ENCODE measurements at regions not wholly inside any gene's neighbourhood (a gene's known extent, or its start where the extent isn't known, plus 50 kb on each side); places are given as distances from the start of the nearest gene placed in this dataset.
"Not testable (repeated sequence)": the region's sequence is repeated elsewhere in the genome, so short reads cannot be mapped to it uniquely, and the experiment has no call there.

DNA sequence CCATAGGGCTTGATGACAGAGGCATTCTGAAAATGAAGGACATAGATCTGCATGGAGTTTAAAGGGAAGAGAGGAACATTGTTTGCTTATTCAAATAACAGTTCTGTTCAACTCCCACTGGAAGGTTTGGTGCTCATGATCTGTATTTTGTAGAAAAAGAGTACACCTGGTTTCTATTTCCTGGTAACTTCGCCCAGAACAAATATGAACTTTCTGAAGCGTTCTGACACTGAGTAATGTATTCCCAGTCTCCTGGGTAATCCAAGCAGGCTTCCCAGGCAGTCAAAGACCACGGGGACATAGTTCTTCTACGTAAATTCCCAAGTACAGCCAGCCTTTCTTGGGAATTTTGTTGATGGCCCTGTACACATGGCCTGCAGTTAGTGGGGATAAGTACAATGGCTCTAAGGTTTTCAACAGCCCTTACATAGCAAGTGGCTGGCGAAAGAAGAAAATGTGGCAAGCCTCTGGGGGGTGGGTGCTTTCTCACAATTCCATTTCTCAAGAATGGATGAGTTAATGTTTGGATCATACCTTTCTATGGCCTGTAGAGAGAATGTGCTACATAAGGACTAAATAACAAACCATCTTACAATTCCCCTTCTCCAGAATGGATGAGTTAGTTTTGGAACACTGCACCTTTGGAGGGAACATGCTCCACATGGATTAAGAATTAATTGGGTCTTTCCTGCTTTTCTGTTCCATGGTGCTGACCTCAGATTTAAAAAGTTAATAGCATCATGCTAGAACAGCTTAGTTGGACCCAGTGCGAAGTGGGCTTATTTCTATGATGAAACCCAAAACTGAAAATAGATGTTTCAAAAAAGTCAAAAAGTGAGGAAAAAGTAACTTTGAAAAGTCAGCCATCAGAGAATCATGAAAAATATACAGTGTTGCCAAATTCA, 52.7 kb downstream of the COL6A6 start:
- Mint-ChIP-seq H3K27me3 (peaks cover 18% of the 10 kb centered on the region), H3K4me3 (no peak overlapping the region), H3K27ac (no peak overlapping the region), H3K9me3 (no peaks in the 10 kb centered on the region), H3K4me1 (no peaks in the 10 kb centered on the region), H3K36me3 (ENCODE audit: low read depth) (no peaks in the 10 kb centered on the region)
- ChIA-PET POLR2A (no interaction called here), CTCF (no interaction called here)
- DNase-seq, result no peak

DNA sequence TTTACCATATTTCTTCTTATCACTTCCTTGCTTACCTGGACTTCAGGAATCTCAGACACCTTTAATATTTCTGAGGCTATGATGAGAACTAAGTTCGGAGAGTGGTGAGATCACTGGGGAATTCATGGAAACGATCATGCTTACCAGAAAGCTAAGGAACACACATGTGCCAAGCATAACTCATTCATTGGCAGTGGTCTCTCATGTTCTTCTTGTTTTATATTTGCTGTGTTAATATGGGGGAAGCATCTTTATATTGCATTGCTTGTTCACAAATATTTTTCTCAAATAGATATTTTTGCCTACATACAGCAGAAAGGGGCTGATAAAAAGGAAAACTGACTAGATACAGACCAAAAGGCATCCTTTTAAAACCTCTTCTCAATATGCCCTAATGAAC, 55.8 kb downstream of the COL6A6 start:
- Mint-ChIP-seq H3K9me3 (no peaks in the 10 kb centered on the region), H3K4me3 (no peak overlapping the region), H3K27ac (no peak overlapping the region), H3K27me3 (peaks cover 19% of the 10 kb centered on the region), H3K4me1 (no peaks in the 10 kb centered on the region), H3K36me3 (ENCODE audit: low read depth) (no peaks in the 10 kb centered on the region)
- ChIA-PET POLR2A (no interaction called here), CTCF (no interaction called here)
- DNase-seq, result no peak

DNA sequence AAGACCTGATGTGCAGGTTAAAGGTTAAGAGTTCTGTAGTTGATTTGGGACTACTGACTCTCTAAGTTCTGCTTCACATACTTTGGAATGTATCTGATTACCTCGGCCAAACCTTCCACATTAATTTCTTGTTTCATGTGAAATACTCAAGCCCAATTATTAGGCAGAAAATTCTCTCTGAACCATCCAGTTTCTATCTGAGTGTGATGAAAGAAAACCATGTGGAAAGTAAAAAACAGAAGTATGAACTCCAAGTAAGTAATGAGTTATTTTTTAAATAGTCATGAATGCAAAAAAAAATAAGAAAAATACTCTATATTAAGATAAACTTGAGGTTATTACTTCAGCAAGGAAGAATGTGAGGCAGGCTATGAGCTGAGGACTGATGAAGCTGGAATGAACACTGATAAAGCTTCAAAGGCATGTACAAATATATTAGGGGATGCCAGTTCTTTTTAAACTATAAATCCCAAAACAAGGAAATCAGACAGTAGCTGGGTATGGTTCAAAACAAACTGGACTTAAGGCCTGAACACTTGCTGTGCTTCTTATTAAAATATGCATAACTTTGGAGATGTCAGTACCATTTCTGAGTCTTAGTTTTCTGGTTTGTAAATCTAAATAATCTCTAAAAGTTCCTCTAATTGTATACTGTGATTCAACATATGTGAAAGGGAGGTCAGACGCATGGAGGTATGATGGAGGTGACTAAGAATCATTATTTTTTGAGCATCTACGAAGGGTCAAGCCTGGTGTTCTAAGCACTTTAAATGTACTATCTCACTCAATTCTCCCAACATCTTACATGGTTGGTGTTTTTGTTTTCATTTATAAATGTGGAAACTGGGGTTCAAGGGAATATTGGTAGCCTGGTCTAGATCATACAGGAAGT, 59.6 kb downstream of the COL6A6 start:
- no peak overlapping the region for H3K27ac Mint-ChIP-seq
- H3K36me3 Mint-ChIP-seq (ENCODE audit: low read depth), result no peaks in the 10 kb centered on the region
- CTCF ChIA-PET, result no interaction called here
- H3K27me3 Mint-ChIP-seq, result peaks cover 32% of the 10 kb centered on the region
- H3K4me1 Mint-ChIP-seq, result no peaks in the 10 kb centered on the region
- POLR2A ChIA-PET, result no interaction called here
- no peaks in the 10 kb centered on the region for H3K9me3 Mint-ChIP-seq
- no peak for DNase-seq
- no peak overlapping the region for H3K4me3 Mint-ChIP-seq

DNA sequence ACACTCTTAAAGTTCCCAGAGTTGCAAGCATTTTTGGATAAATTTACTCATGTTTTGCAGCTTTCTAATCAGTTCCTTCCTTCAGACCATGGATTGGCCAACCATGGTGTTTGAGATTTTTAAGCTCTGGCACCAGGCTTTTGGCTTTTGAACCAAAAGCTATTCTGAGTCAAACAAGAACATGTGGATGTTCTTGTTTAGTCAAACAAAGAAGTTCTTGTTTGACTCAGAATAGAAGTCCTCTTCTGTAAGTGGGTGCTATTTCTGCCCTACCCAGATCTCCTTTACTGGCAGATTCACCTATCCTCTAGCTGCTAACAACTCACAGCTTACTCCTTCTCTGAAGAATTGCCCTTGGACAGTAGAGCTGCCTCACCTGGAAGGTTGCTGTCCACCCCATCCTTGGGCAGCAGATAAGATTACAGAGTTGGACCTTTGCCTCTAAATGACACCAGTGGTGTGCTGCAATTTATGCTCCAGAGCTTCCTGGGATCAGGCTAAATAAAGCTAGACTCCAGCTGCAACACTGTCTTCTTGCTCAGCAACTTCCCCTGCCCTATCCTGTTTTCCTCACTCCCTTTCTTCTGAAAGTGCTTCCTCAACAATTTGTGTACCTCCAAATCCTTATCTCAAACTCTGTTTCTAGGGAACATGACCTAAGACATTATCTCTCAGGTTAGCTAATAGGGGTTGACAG, 65.6 kb downstream of the COL6A6 start:
- CTCF ChIA-PET, result no interaction called here
- Mint-ChIP-seq H3K4me1 (no peaks in the 10 kb centered on the region), H3K4me3 (no peak overlapping the region)

DNA sequence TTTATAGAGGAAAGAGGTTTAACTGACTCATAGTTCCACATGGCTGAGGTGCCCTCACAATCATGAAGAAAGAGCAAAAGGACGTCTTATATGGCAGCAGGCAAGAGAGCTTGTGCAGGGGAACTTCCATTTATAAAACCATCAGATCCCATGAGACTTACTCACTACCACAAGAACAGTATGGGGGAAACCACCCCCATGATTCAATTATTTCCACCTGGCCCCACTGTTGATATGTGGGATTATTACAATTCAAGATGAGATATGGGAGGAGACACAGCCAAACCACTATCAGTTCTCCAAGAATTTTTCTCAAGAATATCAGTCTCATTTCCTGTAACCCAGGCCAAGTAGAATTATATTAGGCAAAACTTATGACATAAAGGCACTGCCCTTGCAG, 77.8 kb downstream of the COL6A6 start:
- H3K4me1 Mint-ChIP-seq; POLR2A ChIA-PET; DNase-seq; CTCF ChIA-PET; H3K27me3 Mint-ChIP-seq; H3K4me3 Mint-ChIP-seq; H3K9me3 Mint-ChIP-seq; H3K27ac Mint-ChIP-seq; H3K36me3 Mint-ChIP-seq (ENCODE audit: low read depth): not testable (repeated sequence)

More for the DNA sequence above, 65.6 kb downstream of the COL6A6 start:
- Mint-ChIP-seq H3K9me3 (no peaks in the 10 kb centered on the region), H3K27me3 (peaks cover 49% of the 10 kb centered on the region), H3K27ac (no peak overlapping the region), H3K36me3 (ENCODE audit: low read depth) (no peaks in the 10 kb centered on the region)
- no peak for DNase-seq
- POLR2A ChIA-PET, result no interaction called here

DNA sequence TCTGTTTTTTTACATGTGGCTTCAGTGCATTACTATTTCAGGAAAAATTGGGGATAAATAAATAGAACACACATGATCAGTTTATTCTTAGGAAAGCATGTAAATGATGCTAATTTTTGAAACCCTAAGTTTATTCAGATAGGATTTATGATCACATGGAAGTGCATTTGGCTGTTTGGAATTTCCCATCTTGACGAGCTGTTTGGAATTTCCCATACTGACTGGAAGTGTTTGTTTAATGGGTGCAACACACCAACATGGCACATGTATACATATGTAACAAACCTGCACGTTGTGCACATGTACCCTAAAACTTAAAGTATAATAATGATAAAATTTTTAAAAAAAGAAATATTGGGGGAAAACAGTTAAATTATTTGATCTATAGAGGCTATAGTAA, 79.5 kb downstream of the COL6A6 start:
- no peak for DNase-seq
- Mint-ChIP-seq H3K9me3 (no peaks in the 10 kb centered on the region), H3K36me3 (ENCODE audit: low read depth) (no peaks in the 10 kb centered on the region), H3K27me3 (peaks cover 6% of the 10 kb centered on the region), H3K4me1 (no peaks in the 10 kb centered on the region), H3K4me3 (no peak overlapping the region), H3K27ac (no peak overlapping the region)
- ChIA-PET POLR2A (no interaction called here), CTCF (no interaction called here)

DNA sequence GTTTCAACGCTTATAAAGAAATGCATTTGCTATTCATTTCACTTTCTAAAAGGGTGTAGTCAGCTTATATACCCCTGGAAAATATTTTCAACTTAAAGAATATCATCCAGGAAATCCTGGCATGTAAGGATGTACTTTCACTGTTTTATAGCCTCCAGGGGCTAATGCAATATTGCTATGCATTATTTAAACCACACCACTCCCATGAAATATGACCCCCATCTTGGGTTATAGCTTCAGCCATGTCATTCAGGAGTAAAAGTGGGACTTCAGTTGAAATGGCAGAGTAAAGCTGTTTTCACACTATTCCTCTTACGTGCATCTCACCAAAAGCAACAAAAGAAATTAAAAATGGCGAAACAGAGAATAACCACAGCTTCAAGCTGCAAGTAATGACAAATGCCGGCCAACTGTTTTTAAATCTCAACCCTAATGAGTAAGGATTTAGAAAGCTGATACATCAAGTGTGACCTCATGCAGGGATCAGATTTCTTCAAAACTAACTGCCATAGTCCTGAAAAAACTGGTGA, 84.5 kb downstream of the COL6A6 start:
- no peaks in the 10 kb centered on the region for H3K36me3 Mint-ChIP-seq (ENCODE audit: low read depth)
- peaks cover 2% of the 10 kb centered on the region for H3K9me3 Mint-ChIP-seq
- ChIA-PET POLR2A (no interaction called here), CTCF (no interaction called here)
- no peak for DNase-seq
- no peaks in the 10 kb centered on the region for H3K4me1 Mint-ChIP-seq
- no peak overlapping the region for H3K4me3 Mint-ChIP-seq
- H3K27me3 Mint-ChIP-seq, result no peaks in the 10 kb centered on the region
- no peak overlapping the region for H3K27ac Mint-ChIP-seq

DNA sequence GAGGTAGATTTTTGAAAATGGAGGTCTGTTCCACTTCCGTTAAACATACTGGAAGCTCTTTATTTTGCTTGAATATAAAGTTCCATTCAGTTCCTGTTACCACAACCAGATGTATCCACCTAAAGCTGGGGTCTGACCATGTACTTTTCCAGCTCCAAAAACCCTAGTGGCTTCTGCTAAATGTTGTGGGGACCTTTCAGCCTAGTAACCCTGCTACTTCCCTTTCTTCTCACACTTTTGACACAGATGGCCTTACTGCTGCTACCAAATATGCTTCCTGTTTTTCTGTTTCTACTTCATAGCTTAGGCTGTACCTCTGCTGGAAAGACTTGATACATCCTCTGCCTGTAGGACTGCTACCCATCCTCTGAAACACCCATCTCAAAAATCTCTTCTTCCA, 87.8 kb downstream of the COL6A6 start:
- no peak for DNase-seq
- Mint-ChIP-seq H3K27ac (no peak overlapping the region), H3K9me3 (peaks cover 8% of the 10 kb centered on the region), H3K4me1 (no peaks in the 10 kb centered on the region), H3K27me3 (no peaks in the 10 kb centered on the region), H3K4me3 (no peak overlapping the region), H3K36me3 (ENCODE audit: low read depth) (no peaks in the 10 kb centered on the region)
- POLR2A ChIA-PET, result no interaction called here
- CTCF ChIA-PET, result no interaction called here

DNA sequence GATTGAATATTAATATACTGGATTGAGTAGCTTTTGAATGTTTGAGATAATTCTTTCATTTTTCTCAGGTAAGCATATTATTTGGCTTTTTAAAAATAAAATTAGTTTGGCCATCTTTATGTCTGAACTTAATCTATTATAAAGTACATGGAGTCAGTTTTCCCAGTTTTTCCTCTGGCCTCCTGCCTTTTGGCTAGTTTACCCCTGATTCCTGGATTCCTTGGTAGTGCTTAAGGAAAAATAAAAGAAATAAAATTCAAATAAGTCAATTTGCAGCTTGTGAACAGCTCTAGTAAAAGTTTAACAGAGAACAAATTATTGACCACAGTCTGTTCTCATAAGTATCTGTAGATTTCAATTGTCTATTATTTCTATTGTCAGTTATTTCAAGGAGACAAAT, 89.4 kb downstream of the COL6A6 start:
- H3K4me1 Mint-ChIP-seq, result no peaks in the 10 kb centered on the region
- ChIA-PET POLR2A (no interaction called here), CTCF (no interaction called here)
- H3K9me3 Mint-ChIP-seq, result peaks cover 8% of the 10 kb centered on the region
- H3K4me3 Mint-ChIP-seq, result no peak overlapping the region
- no peaks in the 10 kb centered on the region for H3K36me3 Mint-ChIP-seq (ENCODE audit: low read depth)
- no peak for DNase-seq
- no peak overlapping the region for H3K27ac Mint-ChIP-seq
- H3K27me3 Mint-ChIP-seq, result no peaks in the 10 kb centered on the region

DNA sequence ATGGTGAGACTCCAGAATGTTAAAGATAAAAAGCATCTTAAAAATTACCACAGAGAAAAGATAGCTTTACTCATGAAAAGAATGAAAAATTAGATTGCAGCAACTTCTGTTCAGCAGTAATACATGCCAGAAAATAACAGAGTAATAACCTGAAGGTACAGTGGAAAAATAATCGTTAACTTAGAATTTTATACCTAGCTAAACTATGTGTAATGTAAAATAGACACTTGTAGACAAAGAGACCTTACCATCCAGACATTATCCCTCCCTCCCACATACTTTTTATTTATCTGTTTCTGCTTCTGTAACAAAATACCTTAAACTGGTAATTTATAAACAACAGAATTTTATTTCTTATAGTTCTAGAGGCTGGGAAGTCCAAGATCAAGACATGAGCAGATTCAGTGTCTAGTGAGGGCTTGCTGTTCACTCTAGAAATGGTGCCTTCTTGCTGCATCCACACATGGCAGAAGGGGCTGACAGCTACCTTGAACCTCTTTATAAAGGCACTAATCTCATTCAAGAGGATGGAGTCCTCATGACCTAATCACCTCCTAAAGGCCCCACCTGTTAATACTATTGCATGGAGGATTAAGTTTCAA, 90.7 kb downstream of the COL6A6 start:
- Mint-ChIP-seq H3K27ac (no peak overlapping the region), H3K36me3 (ENCODE audit: low read depth) (no peaks in the 10 kb centered on the region), H3K4me3 (no peak overlapping the region), H3K9me3 (peaks cover 8% of the 10 kb centered on the region), H3K27me3 (no peaks in the 10 kb centered on the region), H3K4me1 (no peaks in the 10 kb centered on the region)
- ChIA-PET POLR2A (no interaction called here), CTCF (no interaction called here)
- no peak for DNase-seq

DNA sequence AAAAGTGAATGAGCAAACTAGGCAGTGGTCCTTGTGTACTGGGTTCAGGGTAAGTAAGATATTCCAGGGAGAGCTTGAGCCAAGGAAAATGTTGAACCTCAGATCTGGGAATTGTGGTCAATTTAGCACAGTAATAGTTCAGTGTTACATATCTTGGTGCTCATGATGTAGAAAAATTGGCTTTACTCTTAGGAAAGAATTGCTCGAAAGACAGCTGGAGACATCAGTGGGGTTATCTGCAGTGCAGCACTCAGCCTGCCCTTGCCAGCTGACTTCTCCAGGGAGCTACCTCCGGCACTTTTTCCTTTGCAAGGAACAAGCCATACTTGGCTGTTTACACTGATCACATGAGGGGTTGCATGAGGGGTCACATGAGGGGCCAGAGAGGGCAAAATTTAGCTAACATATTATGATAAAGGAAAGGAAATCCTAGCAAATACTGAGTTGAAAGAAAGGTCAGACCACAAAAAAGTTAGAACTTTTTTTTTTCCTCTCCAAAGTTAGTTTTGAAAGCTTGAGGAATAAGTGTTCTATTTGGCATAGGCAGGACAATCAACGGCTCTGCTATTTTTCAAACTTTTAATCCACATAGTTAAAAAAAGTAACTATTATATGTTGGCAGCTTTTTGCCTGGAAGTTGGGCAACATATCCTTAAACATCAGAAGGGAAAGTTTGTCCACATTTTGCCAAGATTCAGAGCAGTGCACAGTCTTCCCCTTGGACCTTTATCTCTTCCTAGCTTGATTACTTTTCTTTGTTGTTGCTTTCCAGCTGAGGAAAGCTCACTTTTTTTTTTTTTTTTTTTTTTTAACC, 92.4 kb downstream of the COL6A6 start:
- peaks cover 5% of the 10 kb centered on the region for H3K27me3 Mint-ChIP-seq
- POLR2A ChIA-PET, result no interaction called here
- peaks cover 11% of the 10 kb centered on the region for H3K9me3 Mint-ChIP-seq
- no peak overlapping the region for H3K4me3 Mint-ChIP-seq
- no peaks in the 10 kb centered on the region for H3K36me3 Mint-ChIP-seq (ENCODE audit: low read depth)
- H3K27ac Mint-ChIP-seq, result no peak overlapping the region
- no peaks in the 10 kb centered on the region for H3K4me1 Mint-ChIP-seq
- CTCF ChIA-PET, result interaction anchor here (0.6 kb wide), 1 partner anchor 621 kb away, joined by 4 read pairs; no protein-coding TSS in a partner anchor
- no peak for DNase-seq

DNA sequence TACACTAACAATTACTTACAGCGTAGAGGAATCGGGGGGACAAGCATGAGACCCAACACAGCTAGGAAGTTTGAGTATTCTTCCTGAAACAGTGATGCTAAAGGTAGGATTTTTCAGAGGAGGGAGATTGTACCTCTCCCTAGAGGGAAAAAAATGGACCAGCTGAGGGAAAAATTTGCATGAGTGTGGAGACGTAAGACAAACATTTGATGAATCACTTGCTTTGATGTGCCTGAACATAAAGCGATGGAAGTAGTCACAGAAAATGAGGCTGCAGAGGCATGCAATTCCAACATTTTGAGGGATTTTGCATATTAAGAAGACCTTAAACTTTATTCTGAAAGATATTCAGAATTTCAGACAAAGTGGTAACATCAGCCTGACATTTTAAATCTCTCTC, 102.2 kb downstream of the COL6A6 start:
- Mint-ChIP-seq H3K4me1 (no peaks in the 10 kb centered on the region), H3K27ac (no peak overlapping the region), H3K36me3 (ENCODE audit: low read depth) (no peaks in the 10 kb centered on the region), H3K4me3 (no peak overlapping the region), H3K27me3 (peaks cover 4% of the 10 kb centered on the region), H3K9me3 (no peaks in the 10 kb centered on the region)
- ChIA-PET POLR2A (no interaction called here), CTCF (no interaction called here)
- DNase-seq, result no peak
